ENCODE measurements at regions not wholly inside any gene's neighbourhood (a gene's known extent, or its start where the extent isn't known, plus 50 kb on each side); places are given as distances from the start of the nearest gene placed in this dataset.
"Not testable (repeated sequence)": the region's sequence is repeated elsewhere in the genome, so short reads cannot be mapped to it uniquely, and the experiment has no call there.

GRCh38 chr20:12808006-12808567, 200.7 kb upstream of the SPTLC3 start:
- intact Hi-C loops (cut with micrococcal nuclease), result no loop called here

- intact Hi-C loops (cut with micrococcal nuclease), result no loop called here
Observed at GRCh38 chr20:12815231-12815768, 193.5 kb upstream of the SPTLC3 start.

- intact Hi-C loops (cut with micrococcal nuclease), result no loop called here
Observed at GRCh38 chr20:12815778-12816408, 192.9 kb upstream of the SPTLC3 start.

GRCh38 chr20:12821249-12821648, 187.5 kb upstream of the SPTLC3 start:
- intact Hi-C loops (cut with micrococcal nuclease), result no loop called here

GRCh38 chr20:12823734-12824133, 185.0 kb upstream of the SPTLC3 start:
- intact Hi-C loops (cut with micrococcal nuclease), result no loop called here

- intact Hi-C loops (cut with micrococcal nuclease), result no loop called here
Observed at GRCh38 chr20:12824328-12825225, 184.2 kb upstream of the SPTLC3 start.

GRCh38 chr20:12825226-12825595, 183.6 kb upstream of the SPTLC3 start:
- intact Hi-C loops (cut with micrococcal nuclease), result no loop called here

- intact Hi-C loops (cut with micrococcal nuclease), result no loop called here
Observed at GRCh38 chr20:12827816-12828385, 180.9 kb upstream of the SPTLC3 start.

- intact Hi-C loops (cut with micrococcal nuclease), result no loop called here
Observed at GRCh38 chr20:12829170-12829569, 179.6 kb upstream of the SPTLC3 start.

- intact Hi-C loops (cut with micrococcal nuclease), result no loop called here
Observed at GRCh38 chr20:12833861-12834260, 174.9 kb upstream of the SPTLC3 start.

GRCh38 chr20:12835999-12836398, 172.8 kb upstream of the SPTLC3 start:
- intact Hi-C loops (cut with micrococcal nuclease), result loop anchor here (5.0 kb wide), 1 partner anchor 271 kb away; no protein-coding TSS in a partner anchor

- intact Hi-C loops (cut with micrococcal nuclease), result loop anchor here (5.0 kb wide), 1 partner anchor 270 kb away; no protein-coding TSS in a partner anchor
Observed at GRCh38 chr20:12837646-12838045, 171.1 kb upstream of the SPTLC3 start.

- intact Hi-C loops (cut with micrococcal nuclease), result loop anchor here (5.0 kb wide), 1 partner anchor 269 kb away; no protein-coding TSS in a partner anchor
Observed at GRCh38 chr20:12838261-12838866, 170.4 kb upstream of the SPTLC3 start.

- intact Hi-C loops (cut with micrococcal nuclease), result no loop called here
Observed at GRCh38 chr20:12847872-12848271, 160.9 kb upstream of the SPTLC3 start.

GRCh38 chr20:12849225-12849910, 159.4 kb upstream of the SPTLC3 start:
- intact Hi-C loops (cut with micrococcal nuclease), result no loop called here

- intact Hi-C loops (cut with micrococcal nuclease), result not testable (repeated sequence)
Observed at GRCh38 chr20:12857643-12858042, 151.1 kb upstream of the SPTLC3 start.

GRCh38 chr20:12860619-12861247, 148.0 kb upstream of the SPTLC3 start:
- intact Hi-C loops (cut with micrococcal nuclease), result no loop called here

- intact Hi-C loops (cut with micrococcal nuclease), result no loop called here
Observed at GRCh38 chr20:12869669-12870068, 139.1 kb upstream of the SPTLC3 start.

- intact Hi-C loops (cut with micrococcal nuclease), result no loop called here
Observed at GRCh38 chr20:12870588-12870987, 138.2 kb upstream of the SPTLC3 start.

- intact Hi-C loops (cut with micrococcal nuclease), result no loop called here
Observed at GRCh38 chr20:12874933-12875332, 133.8 kb upstream of the SPTLC3 start.
